PC-3 (cell line): ENCODE measurements at regions not wholly inside any gene's neighbourhood (a gene's known extent, or its start where the extent isn't known, plus 50 kb on each side); places are given as distances from the start of the nearest gene placed in this dataset.

Experiments
- ATAC-seq: fragments of 200-7000 bp; cut with Tn5 transposase; 2 replicates; pipeline ENCODE4 v1.9.1; 2020; ENCODE audit warnings: mild to moderate bottlenecking, moderate library complexity
- BruUV-seq: library from RNA; stranded (reverse); fragments of 400-500 nt; replicated peaks from 2 replicates; lab custom pipeline; 2021; lab: Mats Ljungman, UMichigan
- CTCF ChIA-PET: fragments of 300-600 bp; sonication (Branson Sonifier 250); formaldehyde crosslinking; loops from one replicate; lab custom pipeline; 2022; ENCODE audit warnings: antibody characterized with exemption; lab: Charles Lee
- POLR2A ChIA-PET: fragments of 300-600 bp; sonication (Branson Sonifier 250); formaldehyde crosslinking; loops from one replicate; lab custom pipeline; 2022; ENCODE audit warnings: antibody characterized with exemption; ENCODE audit not compliant: unreplicated experiment; lab: Charles Lee
- DNase-seq: peaks from one replicate; pipeline ENCODE4 v3.0.0-alpha.2; 2015
- H2AFZ ChIP-seq: fragments of 300-600 bp; sonication (generic); 2 replicates; pipeline ENCODE4 v1.6.0; 2016; ENCODE audit warnings: antibody characterized with exemption, low read length
- H3F3A ChIP-seq: fragments of 300-600 bp; sonication (generic); one replicate; pipeline ENCODE4 v1.6.0; 2017; ENCODE audit warnings: antibody characterized with exemption, low read length, control low read depth, mild to moderate bottlenecking; ENCODE audit not compliant: unreplicated experiment
- H3K27ac ChIP-seq: fragments of 300-600 bp; sonication (generic); 2 replicates; pipeline ENCODE4 v1.5.1; 2016; ENCODE audit warnings: mild to moderate bottlenecking, low read length
- H3K27me3 ChIP-seq: fragments of 300-600 bp; sonication (generic); 2 replicates; pipeline ENCODE4 v1.6.1; 2016; ENCODE audit warnings: low read length, mixed read lengths
- H3K36me3 ChIP-seq: fragments of 300-600 bp; sonication (generic); 2 replicates; pipeline ENCODE4 v1.6.1; 2016; ENCODE audit warnings: low read depth, mixed run types, low read length, mixed read lengths
- H3K4me1 ChIP-seq: fragments of 300-600 bp; sonication (generic); 2 replicates; pipeline ENCODE4 v1.5.1; 2016; ENCODE audit warnings: low read length; ENCODE audit not compliant: insufficient read depth
- H3K4me2 ChIP-seq: fragments of 300-600 bp; sonication (generic); 2 replicates; pipeline ENCODE4 v1.6.0; 2016; ENCODE audit warnings: low read length
- H3K4me3 ChIP-seq: fragments of 300-600 bp; sonication (generic); 2 replicates; pipeline ENCODE4 v1.5.1; 2016; ENCODE audit warnings: mild to moderate bottlenecking, low read length, mixed read lengths
- H3K79me2 ChIP-seq: fragments of 300-600 bp; sonication (generic); 2 replicates; pipeline ENCODE4 v1.6.1; 2017; ENCODE audit warnings: low read length, mixed read lengths
- H3K9ac ChIP-seq: fragments of 300-600 bp; sonication (generic); 2 replicates; pipeline ENCODE4 v1.6.0; 2016; ENCODE audit warnings: mild to moderate bottlenecking, low read length
- H3K9me2 ChIP-seq: fragments of 300-600 bp; sonication (generic); replicated peaks from 2 replicates; pipeline ENCODE4 v1.6.1; 2016; ENCODE audit warnings: mixed run types, low read length, mixed read lengths
- H3K9me3 ChIP-seq: fragments of 300-600 bp; sonication (generic); 2 replicates; pipeline ENCODE4 v1.6.1; 2016; ENCODE audit warnings: low read length, mixed read lengths
- H4K20me1 ChIP-seq: fragments of 300-600 bp; sonication (generic); 2 replicates; pipeline ENCODE4 v1.6.1; 2016; ENCODE audit warnings: low read length, mixed read lengths
- EZH2 ChIP-seq: fragments of 300-600 bp; sonication (generic); IDR thresholded peaks from one replicate; pipeline ENCODE4 v1.6.1; 2017; ENCODE audit warnings: antibody characterized with exemption, mild to moderate bottlenecking, low read length; ENCODE audit not compliant: unreplicated experiment
- EZH2phosphoT487 ChIP-seq: fragments of 300-600 bp; sonication (generic); IDR thresholded peaks from 2 replicates; pipeline ENCODE4 v1.6.1; 2018; ENCODE audit warnings: mild to moderate bottlenecking, antibody characterized with exemption, low read length, borderline replicate concordance
- intact Hi-C: fragments of 100-400 bp; cut with micrococcal nuclease; formaldehyde crosslinking; loops from 2 replicates; pipeline ENCODE4 v1.9.0; 2023
- TF ChIP-seq, protein P1 (sequence below): fragments of 300-600 bp; sonication (generic); conservative IDR thresholded peaks from 2 replicates; pipeline ENCODE4 v1.5.1; 2017; ENCODE audit warnings: antibody characterized with exemption, low read depth, mild to moderate bottlenecking, low read length

DNA sequence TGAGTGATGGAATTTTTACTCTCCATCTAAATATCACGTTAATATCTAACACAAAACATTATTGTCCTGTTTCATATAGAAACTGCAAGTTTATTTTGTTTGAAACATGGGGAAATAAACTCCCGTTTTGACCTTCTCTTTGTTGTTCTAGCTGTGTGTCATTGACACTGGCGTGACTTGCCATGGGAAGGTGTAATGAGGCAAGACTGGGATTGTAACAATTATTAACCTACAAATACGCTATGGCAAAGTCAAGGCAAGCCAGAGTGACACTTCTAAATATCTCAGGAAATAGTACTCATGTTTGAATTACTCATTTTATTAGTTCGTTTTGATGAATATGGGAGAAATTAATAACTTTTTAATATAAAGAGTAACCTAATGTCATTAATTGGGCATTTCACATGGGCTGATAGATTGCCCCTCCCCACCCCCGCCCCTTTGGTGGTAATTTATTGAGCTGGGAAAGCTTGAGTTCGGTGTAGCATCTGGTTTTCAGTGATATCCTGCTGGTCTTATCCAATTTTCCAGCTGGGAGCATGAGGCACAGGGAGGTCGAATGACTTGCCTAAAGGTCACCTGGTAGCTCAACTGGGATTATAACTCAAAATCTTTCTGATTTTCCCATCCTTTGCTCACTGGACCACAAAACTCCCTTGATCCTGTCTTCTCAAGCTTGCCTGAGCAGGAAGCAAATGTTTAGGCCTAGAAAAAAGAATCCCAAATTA, 380.6 kb upstream of the JAG1 start:
- Histone ChIP-seq H3K27ac (no peak overlapping the region), H3K9ac (no peak overlapping the region), H3K79me2 (no peaks in the 10 kb centered on the region), H3K4me3 (no peak overlapping the region), H3K9me3 (no peaks in the 10 kb centered on the region), H3K9me2 (no peaks in the 10 kb centered on the region), H3K27me3 (no peaks in the 10 kb centered on the region), H3K36me3 (no peaks in the 10 kb centered on the region), H3K4me2 (no peak overlapping the region), H2AFZ (no peak overlapping the region), H4K20me1 (no peaks in the 10 kb centered on the region), H3F3A (no peaks in the 10 kb centered on the region), H3K4me1 (0 out of 2 replicates have a peak, but pooled peaks cover 4% of the 10 kb centered on the region)
- POLR2A ChIA-PET = no interaction called here
- CTCF ChIA-PET = no interaction called here
- TF ChIP-seq, protein P1, sequence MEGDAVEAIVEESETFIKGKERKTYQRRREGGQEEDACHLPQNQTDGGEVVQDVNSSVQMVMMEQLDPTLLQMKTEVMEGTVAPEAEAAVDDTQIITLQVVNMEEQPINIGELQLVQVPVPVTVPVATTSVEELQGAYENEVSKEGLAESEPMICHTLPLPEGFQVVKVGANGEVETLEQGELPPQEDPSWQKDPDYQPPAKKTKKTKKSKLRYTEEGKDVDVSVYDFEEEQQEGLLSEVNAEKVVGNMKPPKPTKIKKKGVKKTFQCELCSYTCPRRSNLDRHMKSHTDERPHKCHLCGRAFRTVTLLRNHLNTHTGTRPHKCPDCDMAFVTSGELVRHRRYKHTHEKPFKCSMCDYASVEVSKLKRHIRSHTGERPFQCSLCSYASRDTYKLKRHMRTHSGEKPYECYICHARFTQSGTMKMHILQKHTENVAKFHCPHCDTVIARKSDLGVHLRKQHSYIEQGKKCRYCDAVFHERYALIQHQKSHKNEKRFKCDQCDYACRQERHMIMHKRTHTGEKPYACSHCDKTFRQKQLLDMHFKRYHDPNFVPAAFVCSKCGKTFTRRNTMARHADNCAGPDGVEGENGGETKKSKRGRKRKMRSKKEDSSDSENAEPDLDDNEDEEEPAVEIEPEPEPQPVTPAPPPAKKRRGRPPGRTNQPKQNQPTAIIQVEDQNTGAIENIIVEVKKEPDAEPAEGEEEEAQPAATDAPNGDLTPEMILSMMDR = no peak
- TF ChIP-seq EZH2phosphoT487 = no peak
- no peak for TF ChIP-seq EZH2
- no TSS peak for BruUV-seq
- DNase-seq = no peak
- no peak for ATAC-seq
- intact Hi-C loops = no loop called here

DNA sequence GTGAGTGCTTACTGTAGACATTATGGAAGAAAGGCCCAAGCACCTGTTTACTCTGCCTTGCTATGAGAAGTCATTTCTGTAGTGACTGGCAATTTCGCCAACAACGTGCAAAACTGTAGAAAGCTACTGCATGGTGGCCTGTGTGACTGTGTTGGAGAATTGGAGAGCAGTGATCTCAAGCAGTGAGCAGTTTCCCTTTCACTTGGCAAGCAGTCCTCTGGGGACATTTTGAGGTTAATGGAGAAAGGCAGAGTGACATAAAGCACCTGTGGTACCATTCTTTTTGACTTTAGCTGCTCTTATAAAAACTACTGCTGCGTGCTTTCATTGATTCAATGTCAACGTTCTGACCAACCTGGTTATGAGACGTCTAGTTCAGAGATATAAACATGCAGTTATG, 382.6 kb upstream of the JAG1 start:
- no peaks in the 10 kb centered on the region for H4K20me1 ChIP-seq
- DNase-seq = no peak
- H3K27me3 ChIP-seq = no peaks in the 10 kb centered on the region
- no peak overlapping the region for H3K27ac ChIP-seq
- no TSS peak for BruUV-seq
- H3K9me3 ChIP-seq = no peaks in the 10 kb centered on the region
- intact Hi-C loops = no loop called here
- H3K4me3 ChIP-seq = no peak overlapping the region
- POLR2A ChIA-PET = no interaction called here
- TF ChIP-seq, protein P1 = no peak
- TF ChIP-seq EZH2 (no peak), EZH2phosphoT487 (no peak)
- no peaks in the 10 kb centered on the region for H3K4me1 ChIP-seq
- no peak overlapping the region for H3K9ac ChIP-seq
- no peak overlapping the region for H3K4me2 ChIP-seq
- ATAC-seq = no peak
- H2AFZ ChIP-seq = no peak overlapping the region
- CTCF ChIA-PET = no interaction called here
- no peaks in the 10 kb centered on the region for H3K9me2 ChIP-seq
- no peaks in the 10 kb centered on the region for H3F3A ChIP-seq
- no peaks in the 10 kb centered on the region for H3K79me2 ChIP-seq
- H3K36me3 ChIP-seq = no peaks in the 10 kb centered on the region

DNA sequence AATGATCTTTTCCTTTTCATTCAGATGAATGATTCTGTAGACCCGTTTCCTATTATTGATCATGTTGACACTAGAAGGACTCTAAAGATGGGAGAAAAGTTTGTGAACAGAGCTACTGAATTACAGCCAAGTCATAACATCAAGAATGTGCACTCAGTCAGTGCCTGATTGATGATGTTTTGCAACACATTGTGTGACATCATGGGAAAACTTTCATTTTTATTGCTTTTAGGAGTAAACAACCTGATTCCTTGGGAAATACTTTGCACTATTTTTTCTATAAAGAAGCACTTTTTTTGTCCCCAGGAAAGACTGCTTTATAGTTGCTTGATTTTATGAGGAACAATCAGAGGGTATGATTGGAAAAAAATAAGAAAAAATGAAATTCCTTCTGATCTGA, 383.8 kb upstream of the JAG1 start:
- ATAC-seq = no peak
- CTCF ChIA-PET = no interaction called here

More for the DNA sequence above, 383.8 kb upstream of the JAG1 start:
- H4K20me1 ChIP-seq = no peaks in the 10 kb centered on the region
- H3K79me2 ChIP-seq = no peaks in the 10 kb centered on the region
- H2AFZ ChIP-seq = no peak overlapping the region
- no peaks in the 10 kb centered on the region for H3K9me2 ChIP-seq
- H3F3A ChIP-seq = no peaks in the 10 kb centered on the region
- H3K4me1 ChIP-seq = no peaks in the 10 kb centered on the region
- no peak for DNase-seq
- H3K27me3 ChIP-seq = no peaks in the 10 kb centered on the region
- intact Hi-C loops = no loop called here
- H3K9me3 ChIP-seq = no peaks in the 10 kb centered on the region
- no peak overlapping the region for H3K4me3 ChIP-seq
- POLR2A ChIA-PET = no interaction called here
- no peak overlapping the region for H3K9ac ChIP-seq
- TF ChIP-seq, protein P1 = no peak
- no peak for TF ChIP-seq EZH2phosphoT487
- TF ChIP-seq EZH2 = no peak
- no peak overlapping the region for H3K27ac ChIP-seq
- H3K36me3 ChIP-seq = no peaks in the 10 kb centered on the region
- no peak overlapping the region for H3K4me2 ChIP-seq
- BruUV-seq = no TSS peak
